Glutamatergic neuron (in vitro differentiated cells): ENCODE measurements at regions not wholly inside any gene's neighbourhood (a gene's known extent, or its start where the extent isn't known, plus 50 kb on each side); places are given as distances from the start of the nearest gene placed in this dataset.
A peak's percentile ranks its signal among the peaks of the same experiment; 100 is the strongest.

Experiments
- DNase-seq: peaks from one replicate; pipeline ENCODE4 v3.0.0; 2022
- H3K27ac Mint-ChIP-seq: one replicate; pipeline ENCODE4 v1.8.0; 2020; ENCODE audit warnings: mild to moderate bottlenecking, mixed read lengths, inconsistent platforms; ENCODE audit not compliant: unreplicated experiment
- H3K27me3 Mint-ChIP-seq: one replicate; pipeline ENCODE4 v1.8.0; 2020; ENCODE audit warnings: mild to moderate bottlenecking, moderate library complexity, mixed read lengths, inconsistent platforms; ENCODE audit not compliant: unreplicated experiment
- H3K36me3 Mint-ChIP-seq: one replicate; pipeline ENCODE4 v1.8.0; 2020; ENCODE audit warnings: mild to moderate bottlenecking, mixed read lengths, inconsistent platforms; ENCODE audit not compliant: unreplicated experiment
- H3K4me1 Mint-ChIP-seq: one replicate; pipeline ENCODE4 v1.8.0; 2020; ENCODE audit warnings: mild to moderate bottlenecking, low read depth, mixed read lengths, inconsistent platforms; ENCODE audit not compliant: unreplicated experiment
- H3K4me3 Mint-ChIP-seq: one replicate; pipeline ENCODE4 v1.8.0; 2020; ENCODE audit warnings: mild to moderate bottlenecking, mixed read lengths, inconsistent platforms; ENCODE audit not compliant: unreplicated experiment
- H3K9me3 Mint-ChIP-seq: one replicate; pipeline ENCODE4 v1.8.0; 2020; ENCODE audit warnings: mild to moderate bottlenecking, moderate library complexity, mixed read lengths, inconsistent platforms; ENCODE audit not compliant: unreplicated experiment
- TF ChIP-seq, protein P1 (sequence below): fragments of 200-600 bp; sonication (generic); IDR thresholded peaks from one replicate; pipeline ENCODE4 v1.5.0; 2021; ENCODE audit not compliant: partially characterized antibody, unreplicated experiment

DNA sequence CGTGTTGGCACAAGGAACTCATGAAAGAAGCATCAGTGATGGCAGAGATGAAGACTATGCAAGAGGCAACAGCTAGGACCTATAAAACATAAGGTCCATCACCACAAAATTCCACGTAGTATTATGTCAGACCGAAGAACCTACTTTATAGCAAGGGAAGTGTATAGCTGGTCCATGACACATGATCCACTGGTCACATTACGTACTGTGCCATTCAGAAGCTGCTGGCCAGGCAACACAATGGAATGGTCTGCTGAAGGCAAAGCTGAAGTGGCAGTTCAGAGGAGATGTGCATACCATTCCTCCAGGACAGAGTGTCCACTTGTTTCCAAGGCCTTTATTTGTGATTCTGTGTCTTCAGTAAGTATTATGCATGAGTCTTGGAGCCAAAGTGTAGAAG is 215.5 kb upstream of the UGT8 start:
- no peaks in the 10 kb centered on the region for H3K27me3 Mint-ChIP-seq
- DNase-seq = no peak
- no peaks in the 10 kb centered on the region for H3K4me1 Mint-ChIP-seq
- no peak overlapping the region for H3K27ac Mint-ChIP-seq
- TF ChIP-seq, protein P1, sequence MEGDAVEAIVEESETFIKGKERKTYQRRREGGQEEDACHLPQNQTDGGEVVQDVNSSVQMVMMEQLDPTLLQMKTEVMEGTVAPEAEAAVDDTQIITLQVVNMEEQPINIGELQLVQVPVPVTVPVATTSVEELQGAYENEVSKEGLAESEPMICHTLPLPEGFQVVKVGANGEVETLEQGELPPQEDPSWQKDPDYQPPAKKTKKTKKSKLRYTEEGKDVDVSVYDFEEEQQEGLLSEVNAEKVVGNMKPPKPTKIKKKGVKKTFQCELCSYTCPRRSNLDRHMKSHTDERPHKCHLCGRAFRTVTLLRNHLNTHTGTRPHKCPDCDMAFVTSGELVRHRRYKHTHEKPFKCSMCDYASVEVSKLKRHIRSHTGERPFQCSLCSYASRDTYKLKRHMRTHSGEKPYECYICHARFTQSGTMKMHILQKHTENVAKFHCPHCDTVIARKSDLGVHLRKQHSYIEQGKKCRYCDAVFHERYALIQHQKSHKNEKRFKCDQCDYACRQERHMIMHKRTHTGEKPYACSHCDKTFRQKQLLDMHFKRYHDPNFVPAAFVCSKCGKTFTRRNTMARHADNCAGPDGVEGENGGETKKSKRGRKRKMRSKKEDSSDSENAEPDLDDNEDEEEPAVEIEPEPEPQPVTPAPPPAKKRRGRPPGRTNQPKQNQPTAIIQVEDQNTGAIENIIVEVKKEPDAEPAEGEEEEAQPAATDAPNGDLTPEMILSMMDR = no peak
- no peak overlapping the region for H3K4me3 Mint-ChIP-seq
- H3K36me3 Mint-ChIP-seq = no peaks in the 10 kb centered on the region
- H3K9me3 Mint-ChIP-seq = no peaks in the 10 kb centered on the region

DNA sequence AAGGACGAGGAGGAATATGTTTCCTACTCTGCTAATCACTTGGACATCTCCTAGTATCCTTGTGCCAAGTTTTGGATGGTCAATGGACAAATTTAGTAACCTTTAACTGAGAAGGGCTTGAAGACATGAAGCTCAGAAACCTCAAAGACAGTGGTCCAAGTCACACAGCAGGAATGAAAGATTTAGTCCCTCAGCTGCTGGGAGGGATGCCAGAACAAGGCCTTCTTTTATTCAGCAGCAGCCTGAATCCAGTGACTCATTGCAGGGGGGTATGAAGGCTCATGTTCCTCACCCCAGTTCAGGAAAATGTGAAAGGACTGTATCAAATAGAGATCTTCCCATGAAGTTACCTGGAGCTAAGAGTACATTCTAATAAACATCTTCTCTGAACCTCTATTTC is 214.9 kb upstream of the UGT8 start:
- no peaks in the 10 kb centered on the region for H3K9me3 Mint-ChIP-seq
- H3K27ac Mint-ChIP-seq = no peak overlapping the region
- DNase-seq = no peak
- H3K36me3 Mint-ChIP-seq = no peaks in the 10 kb centered on the region
- H3K4me3 Mint-ChIP-seq = no peak overlapping the region
- no peaks in the 10 kb centered on the region for H3K4me1 Mint-ChIP-seq
- H3K27me3 Mint-ChIP-seq = no peaks in the 10 kb centered on the region
- TF ChIP-seq, protein P1 = no peak

DNA sequence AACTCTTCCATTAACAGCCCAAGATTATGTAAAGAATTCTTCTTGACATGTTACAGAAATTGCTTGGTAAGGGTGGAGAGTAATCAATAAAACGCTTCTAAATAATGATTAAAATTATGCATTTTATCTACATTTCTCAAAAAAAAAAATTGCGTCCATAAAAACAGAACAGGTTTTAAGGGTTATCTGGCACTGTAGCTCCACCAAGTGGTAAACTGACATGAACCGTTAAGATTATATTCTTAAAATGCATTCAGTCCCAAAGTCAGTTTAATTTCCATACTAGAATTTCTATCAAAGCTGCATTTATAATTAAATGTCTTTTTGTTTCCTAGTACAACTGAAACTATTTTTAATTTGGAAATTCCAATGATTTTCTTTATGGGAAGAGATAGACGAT is 214.0 kb upstream of the UGT8 start:
- Mint-ChIP-seq H3K27ac (no peak overlapping the region), H3K9me3 (no peaks in the 10 kb centered on the region), H3K4me3 (no peak overlapping the region), H3K4me1 (no peaks in the 10 kb centered on the region), H3K27me3 (no peaks in the 10 kb centered on the region), H3K36me3 (no peaks in the 10 kb centered on the region)
- no peak for DNase-seq
- TF ChIP-seq, protein P1 = peak; percentile 36

DNA sequence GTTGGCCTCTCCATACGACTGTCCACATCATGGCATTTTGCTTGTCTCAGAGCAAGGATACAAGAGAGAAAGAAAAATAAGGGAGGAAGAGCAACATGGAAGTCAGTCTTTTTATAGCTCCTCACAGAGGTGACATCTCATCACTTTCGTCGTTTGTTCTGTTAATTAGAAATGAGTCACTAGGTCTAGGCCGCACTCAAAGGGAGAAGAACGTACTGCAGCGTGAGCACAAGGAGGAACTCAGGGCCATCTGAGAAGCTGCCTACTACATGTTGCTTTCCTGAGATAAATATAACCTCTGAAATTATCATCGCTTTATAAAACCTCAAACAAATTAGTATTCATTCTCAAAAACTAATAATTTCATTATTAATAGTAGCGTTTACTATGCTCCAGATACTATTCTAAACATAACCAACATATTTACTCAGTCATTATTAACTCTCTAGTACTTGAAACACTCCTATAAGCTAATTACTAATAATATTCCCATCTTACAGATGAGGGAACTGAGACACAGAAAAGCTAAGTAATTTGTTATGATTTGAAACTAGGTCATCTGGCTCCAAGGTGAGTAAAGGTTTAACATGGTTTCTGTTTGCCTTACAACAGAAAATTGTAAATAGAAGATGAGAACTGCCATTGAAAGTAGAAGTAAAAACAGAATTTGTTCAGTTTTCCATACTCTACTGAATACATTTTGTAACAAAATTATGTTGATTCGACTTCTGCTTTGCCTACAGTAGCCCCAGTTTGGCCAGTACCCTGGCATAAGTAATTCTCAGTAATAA is 213.2 kb upstream of the UGT8 start:
- no peaks in the 10 kb centered on the region for H3K9me3 Mint-ChIP-seq
- H3K27me3 Mint-ChIP-seq = no peaks in the 10 kb centered on the region
- H3K4me3 Mint-ChIP-seq = no peak overlapping the region
- no peaks in the 10 kb centered on the region for H3K36me3 Mint-ChIP-seq
- TF ChIP-seq, protein P1 = no peak
- no peak for DNase-seq
- H3K27ac Mint-ChIP-seq = no peak overlapping the region
- H3K4me1 Mint-ChIP-seq = no peaks in the 10 kb centered on the region

DNA sequence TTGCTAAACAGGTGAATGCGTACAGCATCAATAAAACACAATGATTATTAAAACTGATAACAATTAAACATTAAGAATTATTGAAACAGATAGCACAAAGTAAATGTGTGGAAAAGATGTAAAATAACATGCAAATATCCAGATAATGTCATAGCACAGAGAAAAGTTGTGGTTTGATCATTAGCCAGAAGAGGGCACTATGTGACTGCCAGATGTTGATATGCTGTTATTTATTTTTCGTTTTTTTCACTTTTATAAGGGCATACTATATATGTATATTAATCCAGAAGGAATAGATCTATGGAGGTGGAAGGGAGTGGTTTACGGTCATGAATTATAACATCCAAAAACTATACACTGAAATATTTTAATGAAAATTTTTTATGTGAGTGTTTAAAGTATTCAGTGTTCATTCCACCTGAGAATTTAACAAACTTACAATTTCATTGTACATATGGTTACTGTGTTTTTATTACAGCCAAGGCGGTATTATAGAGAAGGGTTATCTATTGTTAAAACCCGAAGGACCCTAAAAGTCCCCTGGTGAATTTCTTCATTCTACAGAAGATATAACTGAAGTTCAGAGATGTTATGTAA is 211.9 kb upstream of the UGT8 start:
- H3K4me3 Mint-ChIP-seq = no peak overlapping the region
- no peaks in the 10 kb centered on the region for H3K36me3 Mint-ChIP-seq
- H3K4me1 Mint-ChIP-seq = no peaks in the 10 kb centered on the region
- TF ChIP-seq, protein P1 = peak; percentile 79
- no peaks in the 10 kb centered on the region for H3K27me3 Mint-ChIP-seq
- no peaks in the 10 kb centered on the region for H3K9me3 Mint-ChIP-seq
- no peak for DNase-seq
- no peak overlapping the region for H3K27ac Mint-ChIP-seq
